ENCODE measurements at regions not wholly inside any gene's neighbourhood (a gene's known extent, or its start where the extent isn't known, plus 50 kb on each side); places are given as distances from the start of the nearest gene placed in this dataset.

DNA sequence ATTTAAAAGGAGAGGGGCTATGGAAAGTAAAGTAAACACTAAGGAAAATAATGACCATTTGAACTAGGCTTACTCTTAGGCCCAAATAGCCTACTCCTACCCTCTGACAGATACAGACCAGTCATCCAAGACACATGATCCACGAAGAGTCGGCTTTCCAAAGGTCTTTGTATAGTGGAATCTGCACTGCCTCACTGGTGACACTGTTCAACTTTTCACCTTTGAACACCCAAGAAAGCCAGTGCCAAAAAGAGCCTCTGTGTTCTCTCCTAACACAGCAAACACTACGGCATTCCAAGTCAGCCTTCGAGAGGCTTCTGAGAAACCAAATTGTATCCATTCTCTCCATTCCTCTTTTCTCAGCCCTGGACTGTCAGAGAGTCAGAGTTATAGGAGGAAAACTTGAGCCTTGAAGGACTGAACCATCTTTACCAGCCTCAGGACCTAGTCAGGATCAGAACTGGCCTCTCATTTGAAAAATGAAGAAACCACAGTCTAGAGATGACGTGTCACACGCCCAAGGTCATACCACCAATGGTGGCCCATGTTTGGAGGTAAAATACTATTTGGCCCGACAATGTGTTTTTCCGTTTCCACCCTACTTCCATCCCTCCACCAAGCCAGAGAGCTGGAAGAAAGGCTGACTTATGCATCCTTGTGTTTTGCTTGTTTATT lies 267.4 kb upstream of the ACVR2A start:
- whole genome bisulfite sequencing (ENCODE audit: insufficient coverage), result 69% methylated on average over 2 of the region's 8 CpGs
- no peaks in the 10 kb centered on the region for H3K9me3 ChIP-seq (ENCODE audit: control extremely low read depth in 1 of 3, control insufficient read depth in 2 of 3, insufficient read depth in 1 of 3, low read length in 2 of 3)
- no peaks in the 10 kb centered on the region for H3K27me3 ChIP-seq (replicated peaks in 1 of 4; ENCODE audit: control extremely low read depth in 1 of 4, control insufficient read depth in 3 of 4, insufficient read depth in 4 of 4, low read length in 3 of 4)
- intact Hi-C loops (cut with micrococcal nuclease), result no loop called here
- DNase-seq (no peak), ATAC-seq (ENCODE audit: low read depth) (no peak)
- POLR2A ChIA-PET, result no interaction called here
- H4K20me1 ChIP-seq (ENCODE audit: control insufficient read depth, insufficient read depth, low read length, poor library complexity, severe bottlenecking), result no peaks in the 10 kb centered on the region
- H3K27ac Mint-ChIP-seq, result no peak overlapping the region
- H3K9ac ChIP-seq (ENCODE audit: low read length), result no peak overlapping the region
- no peaks in the 10 kb centered on the region for H3K27me3 Mint-ChIP-seq
- no peaks in the 10 kb centered on the region for H3K4me1 ChIP-seq (ENCODE audit: control insufficient read depth in 2 of 2, insufficient read depth in 2 of 2, low read length in 2 of 2)
- no peaks in the 10 kb centered on the region for H3K79me2 ChIP-seq (ENCODE audit: control insufficient read depth, insufficient read depth, low read length)
- no peaks in the 10 kb centered on the region for H3K36me3 ChIP-seq (replicated peaks in 1 of 2; ENCODE audit: control extremely low read depth in 1 of 2, control insufficient read depth in 1 of 2, extremely low read depth in 1 of 2, insufficient read depth in 2 of 2, low read length in 1 of 2)
- no peak overlapping the region for H3K4me3 Mint-ChIP-seq
- H3K27ac ChIP-seq (ENCODE audit: low read length in 2 of 2), result no peak overlapping the region
- H3K4me3 ChIP-seq (ENCODE audit: control extremely low read depth in 1 of 5, extremely low read depth in 1 of 5, insufficient read depth in 1 of 5, low read depth in 2 of 5, low read length in 4 of 5), result no peak overlapping the region
- CTCF ChIA-PET, result no interaction called here
- no peak overlapping the region for H2AFZ ChIP-seq (ENCODE audit: insufficient read depth, low read depth, low read length, poor library complexity, severe bottlenecking)
- H3K9me3 Mint-ChIP-seq (ENCODE audit: insufficient read depth), result no peaks in the 10 kb centered on the region
- H3K4me1 Mint-ChIP-seq, result no peaks in the 10 kb centered on the region
- H3K4me2 ChIP-seq (replicated peaks; ENCODE audit: low read depth, low read length, poor library complexity, severe bottlenecking), result no peak overlapping the region
- TF ChIP-seq EZH2 (IDR thresholded peaks at IDR 0.05; ENCODE audit: borderline replicate concordance, insufficient read depth, low read depth, low read length, poor library complexity, severe bottlenecking), result no peak

DNA sequence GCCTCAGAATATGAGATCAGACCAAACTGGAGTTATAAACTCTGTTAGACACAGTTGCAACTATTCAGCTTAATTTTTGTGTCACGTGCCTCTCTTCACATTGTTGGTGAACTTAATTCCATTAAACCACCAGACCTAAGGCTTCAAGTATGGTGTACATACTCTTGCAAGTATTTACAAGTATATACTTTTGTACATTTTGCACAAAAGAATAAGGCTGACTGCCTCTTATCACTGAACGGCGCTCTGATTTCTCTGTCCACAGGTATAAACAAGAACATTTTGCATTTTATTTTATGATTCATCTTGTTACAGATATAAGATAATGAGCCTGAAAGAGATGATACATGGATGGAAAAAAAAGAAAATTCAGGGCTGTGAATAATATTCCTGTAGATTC lies 269.7 kb upstream of the ACVR2A start:
- Histone ChIP-seq H3K36me3 (replicated peaks in 1 of 2; ENCODE audit: control extremely low read depth in 1 of 2, control insufficient read depth in 1 of 2, extremely low read depth in 1 of 2, insufficient read depth in 2 of 2, low read length in 1 of 2) (no peaks in the 10 kb centered on the region), H3K9me3 (ENCODE audit: control extremely low read depth in 1 of 3, control insufficient read depth in 2 of 3, insufficient read depth in 1 of 3, low read length in 2 of 3) (peaks cover 0 to 2% (median 0%) of the 10 kb centered on the region in 3 donors), H3K27me3 (replicated peaks in 1 of 4; ENCODE audit: control extremely low read depth in 1 of 4, control insufficient read depth in 3 of 4, insufficient read depth in 4 of 4, low read length in 3 of 4) (no peaks in the 10 kb centered on the region), H3K27ac (ENCODE audit: low read length in 2 of 2) (no peak overlapping the region), H3K4me3 (ENCODE audit: control extremely low read depth in 1 of 5, extremely low read depth in 1 of 5, insufficient read depth in 1 of 5, low read depth in 2 of 5, low read length in 4 of 5) (no peak overlapping the region), H3K79me2 (ENCODE audit: control insufficient read depth, insufficient read depth, low read length) (no peaks in the 10 kb centered on the region), H4K20me1 (ENCODE audit: control insufficient read depth, insufficient read depth, low read length, poor library complexity, severe bottlenecking) (no peaks in the 10 kb centered on the region), H3K4me1 (ENCODE audit: control insufficient read depth in 2 of 2, insufficient read depth in 2 of 2, low read length in 2 of 2) (no peaks in the 10 kb centered on the region), H3K4me2 (replicated peaks; ENCODE audit: low read depth, low read length, poor library complexity, severe bottlenecking) (no peak overlapping the region), H3K9ac (ENCODE audit: low read length) (no peak overlapping the region), H2AFZ (ENCODE audit: insufficient read depth, low read depth, low read length, poor library complexity, severe bottlenecking) (no peak overlapping the region)
- ChIA-PET POLR2A (no interaction called here), CTCF (no interaction called here)
- Mint-ChIP-seq H3K9me3 (ENCODE audit: insufficient read depth) (peaks cover 2% of the 10 kb centered on the region), H3K4me1 (no peaks in the 10 kb centered on the region), H3K27ac (no peak overlapping the region), H3K4me3 (no peak overlapping the region), H3K27me3 (no peaks in the 10 kb centered on the region)
- ATAC-seq (ENCODE audit: low read depth), result no peak
- DNase-seq, result no peak
- TF ChIP-seq EZH2 (IDR thresholded peaks at IDR 0.05; ENCODE audit: borderline replicate concordance, insufficient read depth, low read depth, low read length, poor library complexity, severe bottlenecking) (no peak), CTCF (IDR thresholded peaks at IDR 0.05) (no peak)
- no CpG with 5 or more reads among the region's 3 CpGs for WGBS (ENCODE audit: insufficient coverage)
- intact Hi-C loops (cut with micrococcal nuclease), result no loop called here
